ENCODE measurements at regions not wholly inside any gene's neighbourhood (a gene's known extent, or its start where the extent isn't known, plus 50 kb on each side); places are given as distances from the start of the nearest gene placed in this dataset.

DNA sequence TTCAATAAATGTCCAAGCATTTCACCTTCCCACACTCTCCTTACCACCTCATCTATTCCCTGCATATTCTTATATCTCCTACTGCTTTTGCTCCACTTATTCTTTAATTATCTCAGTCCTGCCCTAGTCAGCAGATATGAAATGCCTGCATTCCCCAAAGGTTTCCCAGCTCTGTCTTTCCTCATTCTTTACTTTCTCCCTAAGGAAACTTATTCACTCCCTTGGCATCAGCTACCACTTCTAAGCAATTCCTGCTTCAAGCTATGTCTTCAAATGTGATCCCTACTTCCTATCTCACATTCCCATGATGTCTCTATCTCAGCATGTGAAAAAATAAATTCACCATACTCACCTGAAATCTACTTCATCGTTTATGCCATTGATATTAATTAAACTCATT lies 111.8 kb downstream of the CAPZA3 start:
- Histone ChIP-seq H3K79me2 (ENCODE audit: low read length) (no peaks in the 10 kb centered on the region), H4K20me1 (ENCODE audit: insufficient read depth, low read length) (no peaks in the 10 kb centered on the region), H2AFZ (ENCODE audit: low read length) (no peak overlapping the region), H3F3A (ENCODE audit: insufficient read depth, low read length) (no peaks in the 10 kb centered on the region), H3K9me3 (replicated peaks; ENCODE audit: insufficient read depth, low read length) (no peaks in the 10 kb centered on the region), H3K9me2 (replicated peaks; ENCODE audit: insufficient read depth, low read length) (no peaks in the 10 kb centered on the region), H3K27me3 (replicated peaks; ENCODE audit: insufficient read depth, low read length) (no peaks in the 10 kb centered on the region), H3K9ac (ENCODE audit: low read length) (no peak overlapping the region), H3K4me2 (ENCODE audit: low read depth, low read length) (no peak overlapping the region), H3K27ac (ENCODE audit: low read length) (no peak overlapping the region), H3K36me3 (replicated peaks; ENCODE audit: insufficient read depth, low read length) (no peaks in the 10 kb centered on the region), H3K4me3 (ENCODE audit: low read length) (no peak overlapping the region), H3K4me1 (ENCODE audit: low read length) (no peaks in the 10 kb centered on the region)
- no peak for DNase-seq
- TF ChIP-seq, protein P1, sequence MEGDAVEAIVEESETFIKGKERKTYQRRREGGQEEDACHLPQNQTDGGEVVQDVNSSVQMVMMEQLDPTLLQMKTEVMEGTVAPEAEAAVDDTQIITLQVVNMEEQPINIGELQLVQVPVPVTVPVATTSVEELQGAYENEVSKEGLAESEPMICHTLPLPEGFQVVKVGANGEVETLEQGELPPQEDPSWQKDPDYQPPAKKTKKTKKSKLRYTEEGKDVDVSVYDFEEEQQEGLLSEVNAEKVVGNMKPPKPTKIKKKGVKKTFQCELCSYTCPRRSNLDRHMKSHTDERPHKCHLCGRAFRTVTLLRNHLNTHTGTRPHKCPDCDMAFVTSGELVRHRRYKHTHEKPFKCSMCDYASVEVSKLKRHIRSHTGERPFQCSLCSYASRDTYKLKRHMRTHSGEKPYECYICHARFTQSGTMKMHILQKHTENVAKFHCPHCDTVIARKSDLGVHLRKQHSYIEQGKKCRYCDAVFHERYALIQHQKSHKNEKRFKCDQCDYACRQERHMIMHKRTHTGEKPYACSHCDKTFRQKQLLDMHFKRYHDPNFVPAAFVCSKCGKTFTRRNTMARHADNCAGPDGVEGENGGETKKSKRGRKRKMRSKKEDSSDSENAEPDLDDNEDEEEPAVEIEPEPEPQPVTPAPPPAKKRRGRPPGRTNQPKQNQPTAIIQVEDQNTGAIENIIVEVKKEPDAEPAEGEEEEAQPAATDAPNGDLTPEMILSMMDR (IDR thresholded peaks at IDR 0.05; ENCODE audit: low read length): no peak
- TF ChIP-seq EZH2 (optimal IDR thresholded peaks at IDR 0.05; ENCODE audit: low read depth, low read length) (no peak), EZH2phosphoT487 (IDR thresholded peaks at IDR 0.05; ENCODE audit: low read length) (no peak)

DNA sequence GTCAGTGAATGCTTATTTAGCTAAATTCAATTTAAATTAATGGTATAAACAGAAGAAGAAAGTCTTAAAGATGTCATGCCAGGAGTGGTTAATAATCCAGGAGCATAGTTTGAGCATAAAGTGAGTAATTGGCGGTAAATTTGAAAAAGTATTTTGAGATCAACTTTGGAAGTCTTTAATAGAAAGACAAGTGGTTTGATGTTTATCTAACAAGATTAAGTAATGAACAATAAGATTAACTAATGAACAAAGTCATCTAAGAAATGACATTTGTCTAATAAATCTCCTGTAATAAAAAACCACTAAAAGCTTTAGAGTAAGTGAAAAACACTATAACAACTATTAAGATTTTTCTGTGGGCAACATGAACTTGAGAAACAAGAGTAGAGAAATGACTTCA lies 112.8 kb downstream of the CAPZA3 start:
- Histone ChIP-seq H3K4me3 (ENCODE audit: low read length) (no peak overlapping the region), H3K4me2 (ENCODE audit: low read depth, low read length) (no peak overlapping the region), H4K20me1 (ENCODE audit: insufficient read depth, low read length) (no peaks in the 10 kb centered on the region), H3K36me3 (replicated peaks; ENCODE audit: insufficient read depth, low read length) (no peaks in the 10 kb centered on the region), H3K9me3 (replicated peaks; ENCODE audit: insufficient read depth, low read length) (no peaks in the 10 kb centered on the region), H3F3A (ENCODE audit: insufficient read depth, low read length) (no peaks in the 10 kb centered on the region), H3K27me3 (replicated peaks; ENCODE audit: insufficient read depth, low read length) (no peaks in the 10 kb centered on the region), H3K9me2 (replicated peaks; ENCODE audit: insufficient read depth, low read length) (no peaks in the 10 kb centered on the region), H3K4me1 (ENCODE audit: low read length) (no peaks in the 10 kb centered on the region), H3K9ac (ENCODE audit: low read length) (no peak overlapping the region), H3K79me2 (ENCODE audit: low read length) (no peaks in the 10 kb centered on the region), H2AFZ (ENCODE audit: low read length) (no peak overlapping the region), H3K27ac (ENCODE audit: low read length) (no peak overlapping the region)
- TF ChIP-seq, protein P1 (IDR thresholded peaks at IDR 0.05; ENCODE audit: low read length): no peak
- TF ChIP-seq EZH2phosphoT487 (IDR thresholded peaks at IDR 0.05; ENCODE audit: low read length) (no peak), EZH2 (optimal IDR thresholded peaks at IDR 0.05; ENCODE audit: low read depth, low read length) (no peak)
- no peak for DNase-seq

DNA sequence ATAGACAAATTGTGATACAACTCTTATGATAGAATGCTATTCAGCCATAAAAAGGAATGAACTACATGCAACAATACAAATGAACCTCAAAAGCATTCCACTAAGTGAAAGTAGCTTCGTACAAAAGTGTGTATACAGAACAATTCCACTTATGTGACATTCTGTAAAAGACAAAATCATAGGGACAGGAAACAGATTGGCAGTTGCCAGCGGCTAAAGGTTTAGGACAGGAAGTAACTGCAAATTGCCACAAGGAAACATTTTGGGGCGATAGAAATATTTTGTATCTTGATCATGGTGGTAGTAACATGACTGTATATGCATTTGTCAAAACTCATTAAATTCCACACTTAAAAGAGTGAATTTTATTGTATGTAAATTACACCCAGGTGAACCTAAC lies 113.4 kb downstream of the CAPZA3 start:
- no peak overlapping the region for H3K4me2 ChIP-seq (ENCODE audit: low read depth, low read length)
- H3K79me2 ChIP-seq (ENCODE audit: low read length): no peaks in the 10 kb centered on the region
- TF ChIP-seq, protein P1 (IDR thresholded peaks at IDR 0.05; ENCODE audit: low read length): no peak
- TF ChIP-seq EZH2 (optimal IDR thresholded peaks at IDR 0.05; ENCODE audit: low read depth, low read length): no peak
- no peak for TF ChIP-seq EZH2phosphoT487 (IDR thresholded peaks at IDR 0.05; ENCODE audit: low read length)
- H3K9me2 ChIP-seq (replicated peaks; ENCODE audit: insufficient read depth, low read length): no peaks in the 10 kb centered on the region
- DNase-seq: no peak
- H3K36me3 ChIP-seq (replicated peaks; ENCODE audit: insufficient read depth, low read length): no peaks in the 10 kb centered on the region
- no peaks in the 10 kb centered on the region for H3K9me3 ChIP-seq (replicated peaks; ENCODE audit: insufficient read depth, low read length)
- H3F3A ChIP-seq (ENCODE audit: insufficient read depth, low read length): no peaks in the 10 kb centered on the region
- H3K27ac ChIP-seq (ENCODE audit: low read length): no peak overlapping the region
- H3K27me3 ChIP-seq (replicated peaks; ENCODE audit: insufficient read depth, low read length): no peaks in the 10 kb centered on the region
- H3K9ac ChIP-seq (ENCODE audit: low read length): no peak overlapping the region
- H4K20me1 ChIP-seq (ENCODE audit: insufficient read depth, low read length): no peaks in the 10 kb centered on the region
- H3K4me1 ChIP-seq (ENCODE audit: low read length): no peaks in the 10 kb centered on the region
- H2AFZ ChIP-seq (ENCODE audit: low read length): no peak overlapping the region
- no peak overlapping the region for H3K4me3 ChIP-seq (ENCODE audit: low read length)
